Pancreas (tissue), 10 donors: ENCODE measurements at regions not wholly inside any gene's neighbourhood (a gene's known extent, or its start where the extent isn't known, plus 50 kb on each side); places are given as distances from the start of the nearest gene placed in this dataset.

Source experiments
- ATAC-seq, 4 donors: fragments of 200-7000 bp; cut with Tn5 transposase; one replicate each; pipeline versions ENCODE4 v1.8.0 to v1.9.1; 2020; ENCODE audit warnings: mild to moderate bottlenecking in 4 of 4, moderate library complexity in 4 of 4
- DNase-seq, 6 donors: peaks; one replicate each; pipeline ENCODE4 v3.0.0-alpha.2; 2020
- FAIRE-seq: peaks from 2 replicates; lab custom pipeline; 2012; peaks lifted over from hg19 to GRCh38; lab: Jason Lieb, UNC
- H3K27ac ChIP-seq, 4 donors: fragments of 200-600 bp; sonication (generic); 1 replicate in 3 of 4; 2 replicates in 1 of 4; pipeline versions ENCODE4 v1.5.0 to v1.8.0; 2020
- H3K27me3 ChIP-seq, 4 donors: fragments of 200-600 bp; one replicate each; pipeline ENCODE4 v1.8.0; 2021
- H3K36me3 ChIP-seq, 3 donors: fragments of 200-600 bp; sonication (generic) in 1 of 3; one replicate each; pipeline versions ENCODE4 v1.5.0 to v1.8.0; 2020 to 2021
- H3K4me1 ChIP-seq, 3 donors: fragments of 200-600 bp; one replicate each; pipeline ENCODE4 v1.8.0; 2021
- H3K4me3 ChIP-seq, 4 donors: fragments of 200-600 bp; sonication (generic) in 2 of 4; one replicate each; pipeline versions ENCODE4 v1.5.0 to v1.8.0; 2020 to 2021
- H3K9me3 ChIP-seq, 4 donors: fragments of 200-600 bp; one replicate each; pipeline ENCODE4 v1.8.0; 2021
- WGBS, 2 donors: extraction: QIAGEN DNeasy Blood & Tissue Kit; methylation state at CpG; one replicate each; pipeline ENCODE4 v1.1.7; 2013; 5-methylcytosine and 5-hydroxymethylcytosine counted together
- intact Hi-C, 3 donors: fragments of 100-400 bp; cut with DNase I; formaldehyde crosslinking; loops; one replicate each; pipeline versions ENCODE4 v1.11.1 to v1.14.2; 2022
- TF ChIP-seq, protein P1 (sequence below), 4 donors: fragments of 200-600 bp; sonication (generic) in 3 of 4; IDR thresholded peaks; one replicate each; pipeline versions ENCODE4 v1.5.0 to v1.8.0; 2021; ENCODE audit warnings: antibody characterized with exemption in 4 of 4
- donor health status: healthy with polysubstance abuse.
- donor health status: DM: no; HTN: no; CAD: no; lungs with moderate emphysema.
- donor health status: DM: no; HTN: no; CAD: no.
- donor health status: control.
- donor health status: control.
- donor health status: Bipolar disorder and iron deficiency.
- donor health status: DM: yes; HTN: yes; CAD: no.
- donor health status: DM: no; HTN: no; CAD: no.
- donor health status: DM: no; HTN: no; CAD: no.
- donor health status: DM: yes; HTN: yes; CAD: no.

DNA sequence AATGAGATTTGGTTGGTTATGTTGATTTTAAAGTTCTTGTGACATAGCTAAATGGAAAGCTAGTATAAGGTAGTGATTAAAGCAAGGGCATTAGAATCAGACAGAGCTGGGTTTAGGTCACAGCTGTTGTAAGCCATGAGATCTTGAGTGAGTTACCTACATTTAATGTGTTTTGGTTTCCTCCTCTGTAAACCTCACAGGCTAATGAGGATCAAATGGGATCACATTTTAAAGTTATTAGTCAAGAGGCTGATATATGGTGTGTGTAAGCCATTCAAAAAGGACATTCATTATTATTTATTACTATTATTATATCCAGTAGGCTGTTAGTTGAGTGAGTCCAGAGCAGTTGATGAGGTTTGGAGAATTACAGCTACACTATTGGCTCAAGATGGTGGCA is 416.2 kb downstream of the IRS1 start:
- TF ChIP-seq, protein P1, sequence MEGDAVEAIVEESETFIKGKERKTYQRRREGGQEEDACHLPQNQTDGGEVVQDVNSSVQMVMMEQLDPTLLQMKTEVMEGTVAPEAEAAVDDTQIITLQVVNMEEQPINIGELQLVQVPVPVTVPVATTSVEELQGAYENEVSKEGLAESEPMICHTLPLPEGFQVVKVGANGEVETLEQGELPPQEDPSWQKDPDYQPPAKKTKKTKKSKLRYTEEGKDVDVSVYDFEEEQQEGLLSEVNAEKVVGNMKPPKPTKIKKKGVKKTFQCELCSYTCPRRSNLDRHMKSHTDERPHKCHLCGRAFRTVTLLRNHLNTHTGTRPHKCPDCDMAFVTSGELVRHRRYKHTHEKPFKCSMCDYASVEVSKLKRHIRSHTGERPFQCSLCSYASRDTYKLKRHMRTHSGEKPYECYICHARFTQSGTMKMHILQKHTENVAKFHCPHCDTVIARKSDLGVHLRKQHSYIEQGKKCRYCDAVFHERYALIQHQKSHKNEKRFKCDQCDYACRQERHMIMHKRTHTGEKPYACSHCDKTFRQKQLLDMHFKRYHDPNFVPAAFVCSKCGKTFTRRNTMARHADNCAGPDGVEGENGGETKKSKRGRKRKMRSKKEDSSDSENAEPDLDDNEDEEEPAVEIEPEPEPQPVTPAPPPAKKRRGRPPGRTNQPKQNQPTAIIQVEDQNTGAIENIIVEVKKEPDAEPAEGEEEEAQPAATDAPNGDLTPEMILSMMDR (IDR thresholded peaks at IDR 0.05): no peak
- Histone ChIP-seq H3K36me3 (no peaks in the 10 kb centered on the region), H3K27ac (no peak overlapping the region), H3K4me1 (no peaks in the 10 kb centered on the region), H3K9me3 (no peaks in the 10 kb centered on the region), H3K27me3 (no peaks in the 10 kb centered on the region), H3K4me3 (no peak overlapping the region)
- ATAC-seq (no peak), FAIRE-seq (no peak), DNase-seq (no peak)
- intact Hi-C loops: no loop called here

DNA sequence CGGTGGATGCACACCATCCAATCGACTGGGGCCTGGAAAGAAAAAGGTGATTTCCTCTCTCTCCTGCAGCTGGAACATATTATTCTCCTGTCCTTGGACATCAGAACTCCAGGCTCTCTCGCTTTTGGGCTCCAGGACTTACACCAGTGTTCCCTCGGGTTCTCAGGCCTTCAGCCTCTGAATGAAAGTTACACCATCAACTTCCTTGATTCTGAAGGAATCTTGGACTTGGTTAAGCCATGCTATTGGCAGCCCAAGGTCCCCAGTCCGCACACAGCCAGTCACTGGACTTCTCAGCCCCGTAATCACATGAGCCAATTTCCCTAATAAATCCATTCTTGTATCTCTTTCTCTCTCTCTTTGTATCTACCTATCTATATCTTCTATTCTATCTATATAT is 418.9 kb downstream of the IRS1 start:
- no peak overlapping the region for H3K4me3 ChIP-seq
- H3K27ac ChIP-seq: no peak overlapping the region
- ATAC-seq (no peak), DNase-seq (no peak), FAIRE-seq (no peak)
- no peaks in the 10 kb centered on the region for H3K4me1 ChIP-seq
- H3K36me3 ChIP-seq: no peaks in the 10 kb centered on the region
- WGBS, 2 donors: 82 to 83% methylated on average over 6 of the region's 6 CpGs
- no peaks in the 10 kb centered on the region for H3K27me3 ChIP-seq
- intact Hi-C loops: no loop called here
- TF ChIP-seq, protein P1 (IDR thresholded peaks at IDR 0.05): no peak
- H3K9me3 ChIP-seq: no peaks in the 10 kb centered on the region

DNA sequence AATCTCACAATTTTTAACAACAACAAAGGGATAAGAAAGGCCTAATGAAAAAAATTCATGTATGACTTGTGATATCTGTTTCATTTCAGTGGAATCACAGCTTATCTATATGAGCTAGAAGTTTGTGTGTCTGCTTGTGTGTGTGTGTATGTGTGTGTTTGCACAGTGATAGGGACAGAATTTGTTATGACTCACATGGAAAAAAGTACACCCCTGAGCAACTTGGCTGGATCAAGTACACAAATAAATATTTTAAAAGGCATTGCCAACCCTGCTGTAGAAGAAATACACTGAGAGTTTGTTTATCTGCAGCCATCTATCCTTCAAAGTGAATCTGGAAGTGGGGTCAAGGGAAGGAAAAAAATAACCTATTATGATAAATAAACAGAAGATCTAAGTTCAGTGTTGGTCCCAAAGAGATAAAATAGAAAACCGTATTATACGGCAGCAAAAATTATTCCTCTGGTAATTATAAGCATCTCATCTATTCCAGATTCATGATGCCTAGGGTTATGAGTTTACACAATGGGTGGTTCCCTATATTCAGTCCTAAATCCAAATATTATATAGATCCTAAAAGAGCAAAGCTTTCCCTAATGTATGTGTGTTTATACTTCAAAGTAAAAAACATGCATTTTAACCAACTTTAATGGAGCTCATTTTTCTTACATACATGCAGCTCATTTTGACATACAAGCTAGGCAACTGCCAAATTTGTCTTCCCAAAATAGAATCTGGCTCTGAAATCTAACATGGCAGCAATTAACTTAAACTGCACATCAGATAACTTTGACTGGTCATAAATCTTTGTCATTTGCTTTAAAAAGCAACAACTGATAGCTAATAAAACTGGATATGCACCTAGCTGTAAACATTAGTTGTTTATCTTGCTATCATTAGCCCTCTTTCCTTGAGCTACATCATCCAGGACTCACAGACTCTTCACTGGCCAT is 420.6 kb downstream of the IRS1 start:
- FAIRE-seq: no peak
- TF ChIP-seq, protein P1 (IDR thresholded peaks at IDR 0.05): no peak
- intact Hi-C loops: no loop called here
- 42 to 45% methylated on average over 2 of the region's 2 CpGs for WGBS, 2 donors
- H3K4me1 ChIP-seq: no peaks in the 10 kb centered on the region
- peak in 2 of 6 donors; percentile 12 to 17 for DNase-seq
- H3K4me3 ChIP-seq: no peak overlapping the region
- peak; percentile 61 to 77 (median 68) for ATAC-seq
- no peak overlapping the region for H3K27ac ChIP-seq
- no peaks in the 10 kb centered on the region for H3K9me3 ChIP-seq
- no peaks in the 10 kb centered on the region for H3K27me3 ChIP-seq
- H3K36me3 ChIP-seq: no peaks in the 10 kb centered on the region

GRCh38 chr2:226376516-226377180 is 423.0 kb downstream of the IRS1 start:
- TF ChIP-seq, protein P1 (IDR thresholded peaks at IDR 0.05): no peak
- 73 to 77% methylated on average over 4 of the region's 4 CpGs for WGBS, 2 donors
- FAIRE-seq: no peak

More at GRCh38 chr2:226376516-226377180, 423.0 kb downstream of the IRS1 start:
- no peaks in the 10 kb centered on the region for H3K4me1 ChIP-seq
- no peak overlapping the region for H3K4me3 ChIP-seq
- H3K36me3 ChIP-seq: no peaks in the 10 kb centered on the region
- H3K27me3 ChIP-seq: no peaks in the 10 kb centered on the region
- DNase-seq (no peak), ATAC-seq (no peak)
- no peaks in the 10 kb centered on the region for H3K9me3 ChIP-seq
- intact Hi-C loops: no loop called here
- no peak overlapping the region for H3K27ac ChIP-seq
